Heart left ventricle (tissue), 16 donors: ENCODE measurements at regions not wholly inside any gene's neighbourhood (a gene's known extent, or its start where the extent isn't known, plus 50 kb on each side); places are given as distances from the start of the nearest gene placed in this dataset.

Source experiments
- ATAC-seq, 4 donors: fragments of 200-7000 bp; cut with Tn5 transposase; one replicate each; pipeline ENCODE4 v1.9.1; 2020 to 2022; ENCODE audit warnings: moderate library complexity in 4 of 4, mild to moderate bottlenecking in 3 of 4, moderate number of reproducible peaks in 1 of 4
- DNase-seq, 5 donors: peaks; one replicate each; pipeline ENCODE4 v3.0.0-alpha.2; 2020
- H3K27ac ChIP-seq, 12 donors: fragments of 200-600 bp; sonication (generic) in 4 of 12; one replicate each; pipeline versions ENCODE4 v1.5.0 to v1.8.0; 2016 to 2022; ENCODE audit warnings: mild to moderate bottlenecking in 2 of 12
- H3K27me3 ChIP-seq, 9 donors: fragments of 200-600 bp; sonication (generic) in 2 of 9; one replicate each; pipeline versions ENCODE4 v1.5.1 to v1.8.0; 2016 to 2022; ENCODE audit warnings: mild to moderate bottlenecking in 3 of 9
- H3K36me3 ChIP-seq, 9 donors: fragments of 200-600 bp; sonication (generic) in 2 of 9; one replicate each; pipeline versions ENCODE4 v1.5.0 to v1.8.0; 2018 to 2022; ENCODE audit warnings: mild to moderate bottlenecking in 2 of 9
- H3K4me1 ChIP-seq, 12 donors: fragments of 200-600 bp; sonication (generic) in 4 of 12; one replicate each; pipeline versions ENCODE4 v1.5.0 to v1.8.0; 2016 to 2022; ENCODE audit warnings: mild to moderate bottlenecking in 3 of 12
- H3K4me3 ChIP-seq, 12 donors: fragments of 200-600 bp; sonication (generic) in 4 of 12; one replicate each; pipeline versions ENCODE4 v1.5.0 to v1.8.0; 2017 to 2022; ENCODE audit warnings: mild to moderate bottlenecking in 9 of 12, moderate library complexity in 4 of 12
- H3K9me3 ChIP-seq, 12 donors: fragments of 200-600 bp; sonication (generic) in 4 of 12; one replicate each; pipeline versions ENCODE4 v1.5.0 to v1.8.0; 2016 to 2022; ENCODE audit warnings: mild to moderate bottlenecking in 1 of 12
- CTCF ChIP-seq, 12 donors: fragments of 200-600 bp; sonication (generic) in 4 of 12; IDR thresholded peaks; one replicate each; pipeline versions ENCODE4 v1.5.0 to v1.8.0; 2018 to 2022; ENCODE audit warnings: antibody characterized with exemption in 12 of 12, mild to moderate bottlenecking in 5 of 12
- POLR2A ChIP-seq, 2 donors: fragments of 450-650 bp; IDR thresholded peaks; one replicate each; pipeline ENCODE4 v1.6.1; 2017; ENCODE audit warnings: antibody characterized with exemption in 2 of 2, mild to moderate bottlenecking in 2 of 2, moderate library complexity in 2 of 2
- WGBS, 4 donors: extraction: QIAGEN DNeasy Blood & Tissue Kit in 2 of 4; methylation state at CpG; one replicate each; pipeline versions ENCODE4 v1.1.5 to v1.1.7; 2013 to 2018; 5-methylcytosine and 5-hydroxymethylcytosine counted together
- intact Hi-C, 10 donors: fragments of 100-400 bp; cut with DNase I; formaldehyde crosslinking; loops; one replicate each; pipeline versions ENCODE4 v1.11.1 to v1.14.2; 2022
- donor health status: ischemic (EF 13 %, LVEDD 7.1; RV severe dilation, severe dysfunction).
- donor health status: healthy with polysubstance abuse.
- donor health status: DM: no; HTN: yes; CAD: no.
- donor health status: DM: no; HTN: no; CAD: no.
- donor health status: ischemic (EF 25% LVEDD 6.9; RV normal size, moderate dysfunction).
- donor health status: ischemic (EF 25% LVEDD 5.7; RV mildly dilated, moderate dysfunction).
- donor health status: healthy.
- donor health status: DM: yes; HTN: yes; CAD: no.
- donor health status: ischemic (EF 35%, LVEDD 5.7; RV mildly dilated, moderate dysfunction).
- donor health status: nonischemic (EF 11% LVEDD 7.7; RV severe dilation, severe dysfunction).
- donor health status: DM: yes; HTN: yes; CAD: no.
- donor health status: PGD.
- donor health status: ischemic (EF 29% LVEDD 5.4; RV normal size, mild dysfunction).
- donor health status: nonischemic (EF 23%, LVEDD 6.1; RV moderate dilation, normal function).

GRCh38 chr10:131703941-131704340 is 196.9 kb upstream of the PPP2R2D start:
- no peak overlapping the region for H3K27ac ChIP-seq
- H3K9me3 ChIP-seq: peaks cover 0 to 16% (median 2%) of the 10 kb centered on the region in 12 donors
- H3K27me3 ChIP-seq: peaks cover 0 to 25% (median 0%) of the 10 kb centered on the region in 9 donors
- no peak for ATAC-seq
- no peaks in the 10 kb centered on the region for H3K36me3 ChIP-seq
- intact Hi-C loops: no loop called here
- no peaks in the 10 kb centered on the region for H3K4me1 ChIP-seq
- no peak overlapping the region for H3K4me3 ChIP-seq
- 87 to 91% (median 89%) methylated on average over 8 of the region's 8 CpGs for WGBS, 4 donors
- no peak for DNase-seq
- TF ChIP-seq POLR2A (IDR thresholded peaks at IDR 0.05) (no peak), CTCF (IDR thresholded peaks at IDR 0.05) (no peak)

GRCh38 chr10:131706476-131706875 is 194.3 kb upstream of the PPP2R2D start:
- H3K36me3 ChIP-seq: no peaks in the 10 kb centered on the region
- no peak for TF ChIP-seq CTCF (IDR thresholded peaks at IDR 0.05)
- no peak for TF ChIP-seq POLR2A (IDR thresholded peaks at IDR 0.05)
- no peak overlapping the region for H3K27ac ChIP-seq
- H3K9me3 ChIP-seq: peaks cover 0 to 16% (median 2%) of the 10 kb centered on the region in 12 donors
- no peak for DNase-seq
- peaks cover 0 to 21% (median 0%) of the 10 kb centered on the region in 9 donors for H3K27me3 ChIP-seq
- no peak for ATAC-seq
- intact Hi-C loops: no loop called here
- H3K4me1 ChIP-seq: no peaks in the 10 kb centered on the region
- 64 to 69% (median 65%) methylated on average over 7 of the region's 7 CpGs for WGBS, 4 donors
- no peak overlapping the region for H3K4me3 ChIP-seq

GRCh38 chr10:131706952-131707351 is 193.9 kb upstream of the PPP2R2D start:
- ATAC-seq (no peak), DNase-seq (no peak)
- H3K9me3 ChIP-seq: peaks cover 0 to 16% (median 2%) of the 10 kb centered on the region in 12 donors
- no peak overlapping the region for H3K4me3 ChIP-seq
- no peaks in the 10 kb centered on the region for H3K36me3 ChIP-seq
- H3K27me3 ChIP-seq: peaks cover 0 to 16% (median 0%) of the 10 kb centered on the region in 9 donors
- H3K4me1 ChIP-seq: no peaks in the 10 kb centered on the region
- TF ChIP-seq CTCF (IDR thresholded peaks at IDR 0.05) (no peak), POLR2A (IDR thresholded peaks at IDR 0.05) (no peak)
- 80 to 94% (median 87%) methylated on average over 4 of the region's 4 CpGs for WGBS, 4 donors
- no peak overlapping the region for H3K27ac ChIP-seq
- intact Hi-C loops: no loop called here

- Histone ChIP-seq H3K9me3 (peaks cover 0 to 16% (median 2%) of the 10 kb centered on the region in 12 donors), H3K27me3 (peaks cover 0 to 7% (median 0%) of the 10 kb centered on the region in 9 donors), H3K4me1 (no peaks in the 10 kb centered on the region), H3K27ac (no peak overlapping the region), H3K36me3 (no peaks in the 10 kb centered on the region), H3K4me3 (no peak overlapping the region)
- DNase-seq (no peak), ATAC-seq (no peak)
- 80 to 83% (median 82%) methylated on average over 17 of the region's 17 CpGs for WGBS, 4 donors
- TF ChIP-seq CTCF (IDR thresholded peaks at IDR 0.05): no peak
- TF ChIP-seq POLR2A (IDR thresholded peaks at IDR 0.05): no peak
- intact Hi-C loops: no loop called here
Observed at GRCh38 chr10:131708225-131708880, 192.5 kb upstream of the PPP2R2D start.
